ENCODE measurements at regions not wholly inside any gene's neighbourhood (a gene's known extent, or its start where the extent isn't known, plus 50 kb on each side); places are given as distances from the start of the nearest gene placed in this dataset.

GRCh38 chr5:33079548-33079947 is 361.2 kb upstream of the TARS1 start:
- Histone ChIP-seq H3K4me2 (ENCODE audit: insufficient read depth, low read length) (no peak overlapping the region), H3K36me3 (ENCODE audit: control insufficient read depth, insufficient read depth, low read length) (no peaks in the 10 kb centered on the region), H2AFZ (ENCODE audit: low read depth, low read length) (no peak overlapping the region), H3K4me1 (replicated peaks in 1 of 2; ENCODE audit: control insufficient read depth in 2 of 2, insufficient read depth in 2 of 2, low read length in 2 of 2) (no peaks in the 10 kb centered on the region), H3K27me3 (ENCODE audit: control insufficient read depth in 2 of 2, insufficient read depth in 2 of 2, low read length in 2 of 2) (no peaks in the 10 kb centered on the region), H3K9me3 (replicated peaks; ENCODE audit: control insufficient read depth, insufficient read depth, low read depth, low read length) (no peaks in the 10 kb centered on the region; the same call in 1 of the 2 replicates), H3K27ac (ENCODE audit: extremely low read depth, low read depth, low read length) (no peak overlapping the region), H3K79me2 (ENCODE audit: control insufficient read depth, insufficient read depth, low read length) (no peaks in the 10 kb centered on the region), H3K9me1 (ENCODE audit: control insufficient read depth, insufficient read depth, low read length) (no peaks in the 10 kb centered on the region), H3K9ac (ENCODE audit: insufficient read depth in 1 of 2, low read depth in 2 of 2, low read length in 2 of 2) (no peak overlapping the region), H4K20me1 (replicated peaks; ENCODE audit: control insufficient read depth, insufficient read depth, low read length) (no peaks in the 10 kb centered on the region), H3K4me3 (no peak overlapping the region)
- BruUV-seq (replicated peaks), result no TSS peak
- POLR2A ChIA-PET, result no interaction called here
- intact Hi-C loops (cut with micrococcal nuclease) (no loop called here), in situ Hi-C loops (cut with MboI) (no loop called here)
- no peak for FAIRE-seq
- DNase-seq (ENCODE audit: extremely low read depth in 1 of 4, low spot score in 3 of 4), result no peak
- CTCF ChIA-PET (ENCODE audit: low intra/inter-chr PET ratio), result no interaction called here
- TF ChIP-seq FOXA3 (CRISPR knock-in tag; conservative IDR thresholded peaks at IDR 0.05 in 1 of 2, IDR thresholded peaks at IDR 0.05 in 1 of 2) (no peak), STAG1 (CRISPR knock-in tag; IDR thresholded peaks at IDR 0.05; ENCODE audit: borderline replicate concordance) (no peak), L3MBTL2 (IDR thresholded peaks at IDR 0.05) (no peak), DPF2 (IDR thresholded peaks at IDR 0.05) (no peak), ILF3 (IDR thresholded peaks at IDR 0.05; ENCODE audit: borderline replicate concordance) (no peak), ZNF274 (IDR thresholded peaks at IDR 0.05; ENCODE audit: borderline replicate concordance, low read depth, low read length) (no peak), GMEB1 (CRISPR knock-in tag; IDR thresholded peaks at IDR 0.05) (no peak)
- TF ChIP-seq, protein P1, sequence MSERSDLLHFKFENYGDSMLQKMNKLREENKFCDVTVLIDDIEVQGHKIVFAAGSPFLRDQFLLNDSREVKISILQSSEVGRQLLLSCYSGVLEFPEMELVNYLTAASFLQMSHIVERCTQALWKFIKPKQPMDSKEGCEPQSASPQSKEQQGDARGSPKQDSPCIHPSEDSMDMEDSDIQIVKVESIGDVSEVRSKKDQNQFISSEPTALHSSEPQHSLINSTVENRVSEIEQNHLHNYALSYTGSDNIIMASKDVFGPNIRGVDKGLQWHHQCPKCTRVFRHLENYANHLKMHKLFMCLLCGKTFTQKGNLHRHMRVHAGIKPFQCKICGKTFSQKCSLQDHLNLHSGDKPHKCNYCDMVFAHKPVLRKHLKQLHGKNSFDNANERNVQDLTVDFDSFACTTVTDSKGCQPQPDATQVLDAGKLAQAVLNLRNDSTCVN (CRISPR knock-in tag; IDR thresholded peaks at IDR 0.05), result no peak
- TF ChIP-seq, protein P2, sequence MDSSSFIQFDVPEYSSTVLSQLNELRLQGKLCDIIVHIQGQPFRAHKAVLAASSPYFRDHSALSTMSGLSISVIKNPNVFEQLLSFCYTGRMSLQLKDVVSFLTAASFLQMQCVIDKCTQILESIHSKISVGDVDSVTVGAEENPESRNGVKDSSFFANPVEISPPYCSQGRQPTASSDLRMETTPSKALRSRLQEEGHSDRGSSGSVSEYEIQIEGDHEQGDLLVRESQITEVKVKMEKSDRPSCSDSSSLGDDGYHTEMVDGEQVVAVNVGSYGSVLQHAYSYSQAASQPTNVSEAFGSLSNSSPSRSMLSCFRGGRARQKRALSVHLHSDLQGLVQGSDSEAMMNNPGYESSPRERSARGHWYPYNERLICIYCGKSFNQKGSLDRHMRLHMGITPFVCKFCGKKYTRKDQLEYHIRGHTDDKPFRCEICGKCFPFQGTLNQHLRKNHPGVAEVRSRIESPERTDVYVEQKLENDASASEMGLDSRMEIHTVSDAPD (CRISPR knock-in tag; IDR thresholded peaks at IDR 0.05), result no peak
- no peak for ATAC-seq
